ENCODE measurements at regions not wholly inside any gene's neighbourhood (a gene's known extent, or its start where the extent isn't known, plus 50 kb on each side); places are given as distances from the start of the nearest gene placed in this dataset.
A peak's percentile ranks its signal among the peaks of the same experiment; 100 is the strongest.
"Not testable (repeated sequence)": the region's sequence is repeated elsewhere in the genome, so short reads cannot be mapped to it uniquely, and the experiment has no call there.

DNA sequence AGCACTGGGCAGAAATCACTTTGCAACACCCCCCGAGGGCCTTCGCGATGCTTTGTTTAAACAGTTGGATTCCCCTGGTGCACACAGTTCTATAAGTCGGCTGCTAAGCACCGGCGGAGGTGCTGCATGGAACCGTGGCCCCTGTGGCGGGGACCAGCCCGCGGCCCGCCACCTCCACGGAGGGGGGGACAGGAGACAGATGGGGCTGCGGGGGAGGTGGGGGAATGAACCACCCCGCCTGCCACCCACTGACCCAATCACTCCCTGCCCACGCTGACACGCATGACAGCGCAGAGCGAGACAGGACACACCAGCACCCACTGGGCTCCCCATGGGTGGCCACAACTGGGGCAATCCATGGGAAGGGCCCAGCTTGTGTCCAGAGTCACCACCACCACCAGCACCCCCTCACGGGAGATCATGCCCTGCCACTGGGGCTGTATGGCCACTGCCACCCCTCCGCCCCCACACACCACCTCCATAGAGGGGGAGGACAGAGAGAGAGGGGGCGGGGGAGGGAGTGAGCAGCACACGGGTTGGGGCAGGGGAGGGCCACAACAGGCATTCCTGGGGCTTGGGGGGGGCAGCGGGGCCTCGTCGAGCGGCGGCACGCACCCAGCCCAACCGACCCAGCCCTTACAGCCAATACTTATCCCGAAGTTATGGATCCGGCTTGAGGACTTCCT is 118.3 kb upstream of the ANKRD30BL start:
- H3K4me1 Mint-ChIP-seq: no peaks in the 10 kb centered on the region
- H3K27ac Mint-ChIP-seq: no peak overlapping the region
- ChIA-PET POLR2A (no interaction called here), CTCF (no interaction called here)
- H3K36me3 Mint-ChIP-seq (ENCODE audit: low read depth): no peaks in the 10 kb centered on the region
- no peak for DNase-seq
- peaks cover 19% of the 10 kb centered on the region for H3K9me3 Mint-ChIP-seq
- H3K4me3 Mint-ChIP-seq: no peak overlapping the region
- no peaks in the 10 kb centered on the region for H3K27me3 Mint-ChIP-seq

DNA sequence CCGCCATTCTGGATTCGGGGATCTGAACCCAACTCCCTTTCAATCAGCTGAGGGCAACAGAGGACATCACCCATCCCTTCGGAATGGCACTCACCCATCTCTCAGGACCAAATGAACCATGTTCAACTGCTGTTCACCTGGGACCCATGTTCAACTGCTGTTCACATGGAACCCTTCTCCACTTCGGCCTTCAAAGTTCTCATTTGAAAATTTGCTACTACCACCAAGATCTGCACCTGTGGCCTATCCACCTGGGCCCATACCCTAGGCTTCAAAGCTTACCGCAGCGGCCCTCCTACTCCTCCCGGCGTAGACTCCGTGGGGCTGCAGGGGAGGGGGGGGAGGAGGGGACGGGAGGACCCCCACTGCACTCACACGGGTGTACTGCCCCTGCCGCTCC is 119.2 kb upstream of the ANKRD30BL start:
- Mint-ChIP-seq H3K27ac (no peak overlapping the region), H3K27me3 (no peaks in the 10 kb centered on the region), H3K4me3 (no peak overlapping the region), H3K4me1 (no peaks in the 10 kb centered on the region), H3K9me3 (peaks cover 19% of the 10 kb centered on the region), H3K36me3 (ENCODE audit: low read depth) (no peaks in the 10 kb centered on the region)
- POLR2A ChIA-PET: no interaction called here
- CTCF ChIA-PET: no interaction called here
- DNase-seq: no peak

DNA sequence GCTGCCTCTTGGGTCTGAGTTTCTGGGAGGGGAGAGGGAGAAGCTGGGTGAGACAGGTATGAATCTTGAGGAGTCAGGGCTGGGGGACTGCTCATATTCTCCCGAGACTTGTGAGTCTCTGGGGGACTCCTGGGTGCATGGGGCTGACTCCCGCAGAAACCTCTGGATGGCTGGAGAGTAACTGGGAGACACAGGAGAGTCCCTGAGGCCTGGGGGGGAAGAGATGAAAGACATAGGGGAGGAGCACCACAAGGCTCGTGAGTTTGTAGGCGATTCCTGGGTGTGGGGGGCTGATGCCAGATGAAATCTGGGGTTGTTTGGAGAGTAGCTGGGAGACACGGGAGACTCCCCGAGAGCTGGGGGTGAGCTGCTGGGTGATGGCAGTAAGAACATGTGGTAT is 120.4 kb upstream of the ANKRD30BL start:
- H3K4me1 Mint-ChIP-seq; DNase-seq; H3K36me3 Mint-ChIP-seq (ENCODE audit: low read depth); H3K27me3 Mint-ChIP-seq; POLR2A ChIA-PET; H3K4me3 Mint-ChIP-seq; H3K27ac Mint-ChIP-seq; CTCF ChIA-PET: not testable (repeated sequence)
- H3K9me3 Mint-ChIP-seq: peaks cover 12% of the 10 kb centered on the region

- Mint-ChIP-seq H3K36me3 (ENCODE audit: low read depth) (no peaks in the 10 kb centered on the region), H3K27me3 (no peaks in the 10 kb centered on the region), H3K4me3 (no peak overlapping the region), H3K9me3 (peaks cover 11% of the 10 kb centered on the region), H3K4me1 (no peaks in the 10 kb centered on the region), H3K27ac (no peak overlapping the region)
- no peak for DNase-seq
- CTCF ChIA-PET: no interaction called here
- POLR2A ChIA-PET: no interaction called here
Observed at GRCh38 chr2:132282911-132283310, 121.2 kb upstream of the ANKRD30BL start.

DNA sequence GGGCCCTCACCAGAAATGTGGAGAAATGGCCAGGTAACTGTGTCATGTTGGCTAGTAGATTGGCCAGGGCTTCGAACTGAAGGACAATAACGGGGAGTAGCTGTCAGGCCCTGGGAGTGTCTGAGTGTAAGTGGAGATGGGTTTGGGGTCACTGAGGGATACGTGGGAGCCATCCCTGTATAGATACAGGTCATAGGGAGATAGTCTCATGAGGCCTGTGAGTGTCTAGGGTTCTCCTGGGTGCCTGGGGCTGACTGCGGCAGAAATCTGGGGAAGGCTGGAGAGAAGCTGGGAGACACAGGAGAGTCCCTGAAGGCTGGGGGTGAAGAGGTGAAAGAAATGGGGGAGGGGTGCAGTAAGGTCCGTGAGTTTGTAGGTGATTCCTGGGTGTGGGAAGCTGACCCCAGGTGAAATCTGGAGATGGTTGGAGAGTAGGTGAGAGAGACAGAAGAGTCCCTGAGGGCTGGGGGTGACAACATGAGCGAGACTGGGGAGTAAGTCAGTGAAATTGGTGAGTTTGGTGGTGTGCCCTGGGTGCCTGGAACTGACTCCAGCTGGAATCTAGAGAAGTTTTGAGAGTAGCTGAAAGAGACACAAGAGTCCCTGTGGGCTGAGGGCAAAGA is 124.6 kb upstream of the ANKRD30BL start:
- H3K9me3 Mint-ChIP-seq; H3K27me3 Mint-ChIP-seq; H3K27ac Mint-ChIP-seq; CTCF ChIA-PET; H3K4me1 Mint-ChIP-seq; POLR2A ChIA-PET; DNase-seq; H3K36me3 Mint-ChIP-seq (ENCODE audit: low read depth); H3K4me3 Mint-ChIP-seq: not testable (repeated sequence)

DNA sequence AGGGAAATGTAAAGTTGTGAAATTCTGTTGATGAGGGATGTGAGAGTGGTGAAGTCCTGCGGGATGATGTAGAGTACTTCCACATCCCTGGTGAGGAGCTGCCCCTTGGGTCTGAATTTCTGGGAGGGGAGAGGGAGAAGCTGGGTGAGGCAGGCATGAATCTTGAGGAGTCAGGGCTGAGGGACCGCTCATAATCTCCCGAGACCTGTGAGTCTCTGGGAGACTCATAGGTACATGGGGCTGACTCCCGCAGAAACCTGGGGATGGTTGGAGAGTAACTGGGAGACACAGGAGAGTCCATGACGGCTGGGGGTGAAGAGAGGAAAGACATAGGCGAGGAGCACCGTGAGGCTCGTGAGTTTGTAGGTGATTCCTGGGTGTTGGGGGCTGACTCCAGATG is 126.2 kb upstream of the ANKRD30BL start:
- POLR2A ChIA-PET; H3K27ac Mint-ChIP-seq; H3K27me3 Mint-ChIP-seq; CTCF ChIA-PET; H3K36me3 Mint-ChIP-seq (ENCODE audit: low read depth); H3K4me1 Mint-ChIP-seq; H3K9me3 Mint-ChIP-seq; H3K4me3 Mint-ChIP-seq; DNase-seq: not testable (repeated sequence)

DNA sequence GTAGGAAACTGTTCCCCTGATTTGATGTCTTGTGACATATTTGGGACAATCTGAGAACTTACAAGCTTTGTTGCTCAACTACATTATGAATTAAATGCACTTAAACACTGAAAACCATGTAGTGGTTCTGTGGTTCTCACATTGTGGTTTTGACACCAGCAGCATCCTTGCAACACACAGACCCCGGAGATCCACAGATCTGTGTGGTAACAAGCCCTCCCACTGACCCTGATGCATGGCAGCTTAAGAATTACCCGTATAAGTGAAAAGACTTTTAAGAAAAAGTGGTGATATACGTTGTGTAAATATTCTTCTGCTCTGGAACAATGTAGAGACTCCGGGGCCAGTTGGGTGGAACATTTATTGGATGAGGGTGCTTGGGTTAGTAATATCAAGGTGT is 127.4 kb upstream of the ANKRD30BL start:
- H3K36me3 Mint-ChIP-seq (ENCODE audit: low read depth); POLR2A ChIA-PET; H3K27me3 Mint-ChIP-seq; H3K9me3 Mint-ChIP-seq; H3K27ac Mint-ChIP-seq; CTCF ChIA-PET; H3K4me3 Mint-ChIP-seq; DNase-seq; H3K4me1 Mint-ChIP-seq: not testable (repeated sequence)

DNA sequence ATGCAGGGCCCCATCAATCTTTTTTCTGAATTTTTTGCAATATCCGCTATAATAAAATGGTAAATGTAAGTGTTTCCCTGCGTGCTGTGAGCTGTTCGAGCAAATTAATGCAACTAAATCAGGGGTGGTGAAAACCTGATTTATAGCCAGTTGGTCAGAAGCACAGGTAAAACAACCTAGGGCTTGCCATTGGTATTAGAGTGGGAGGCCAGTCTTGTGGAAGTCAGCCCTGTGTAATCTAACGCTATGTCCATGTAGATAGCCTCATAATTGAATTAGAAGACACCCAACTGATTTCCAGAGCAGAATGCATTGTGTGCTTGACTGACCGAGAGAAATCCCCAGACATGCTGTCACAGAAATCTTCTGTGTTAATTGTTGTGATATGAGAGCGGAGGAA is 126.8 kb upstream of the GPR39 start:
- H3K27ac Mint-ChIP-seq; H3K9me3 Mint-ChIP-seq; POLR2A ChIA-PET; H3K4me3 Mint-ChIP-seq; CTCF ChIA-PET; H3K27me3 Mint-ChIP-seq; H3K4me1 Mint-ChIP-seq; DNase-seq; H3K36me3 Mint-ChIP-seq (ENCODE audit: low read depth): not testable (repeated sequence)

- Mint-ChIP-seq H3K27ac (peak overlapping the region; percentile 94), H3K27me3 (peaks cover 12% of the 10 kb centered on the region), H3K4me3 (peak overlapping the region; percentile 76)
- H3K9me3 Mint-ChIP-seq; H3K36me3 Mint-ChIP-seq (ENCODE audit: low read depth); CTCF ChIA-PET; POLR2A ChIA-PET; DNase-seq; H3K4me1 Mint-ChIP-seq: not testable (repeated sequence)
Observed at GRCh38 chr2:132300592-132301378, 115.8 kb upstream of the GPR39 start.

- H3K4me3 Mint-ChIP-seq; H3K27me3 Mint-ChIP-seq; DNase-seq; H3K4me1 Mint-ChIP-seq; POLR2A ChIA-PET; H3K9me3 Mint-ChIP-seq; H3K36me3 Mint-ChIP-seq (ENCODE audit: low read depth); CTCF ChIA-PET; H3K27ac Mint-ChIP-seq: not testable (repeated sequence)
Observed at GRCh38 chr2:132304661-132305380, 111.8 kb upstream of the GPR39 start.

DNA sequence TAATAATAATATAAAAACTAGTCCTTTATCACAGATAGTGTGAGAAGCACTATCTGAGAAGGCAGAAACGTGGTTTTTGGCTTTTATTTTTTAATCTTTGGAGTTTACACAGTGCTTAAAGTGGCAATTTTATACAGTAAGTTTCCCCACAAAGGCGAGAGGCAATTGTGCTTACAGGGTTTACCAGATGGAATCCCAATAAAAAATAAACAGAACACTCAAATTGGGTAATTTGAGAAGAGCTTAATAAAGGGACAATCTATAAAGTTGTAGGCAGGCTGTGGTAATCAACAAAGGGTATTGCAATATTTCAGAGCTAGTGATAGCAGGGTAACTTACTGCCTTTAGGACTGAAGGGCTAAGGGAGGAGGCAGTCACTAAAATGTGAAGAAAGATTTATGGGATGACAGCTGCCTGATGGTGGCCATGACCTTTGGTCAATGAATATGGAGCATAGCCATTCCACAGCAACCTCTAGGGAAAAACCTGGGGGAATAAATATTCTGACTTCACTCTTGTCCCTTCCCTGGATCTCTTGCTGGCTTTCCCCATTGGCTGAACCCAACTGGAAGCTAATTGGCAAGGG is 108.9 kb upstream of the GPR39 start:
- H3K4me3 Mint-ChIP-seq; H3K36me3 Mint-ChIP-seq (ENCODE audit: low read depth); DNase-seq; H3K27ac Mint-ChIP-seq; H3K9me3 Mint-ChIP-seq; H3K4me1 Mint-ChIP-seq; POLR2A ChIA-PET; CTCF ChIA-PET: not testable (repeated sequence)
- H3K27me3 Mint-ChIP-seq: peaks cover 13% of the 10 kb centered on the region

DNA sequence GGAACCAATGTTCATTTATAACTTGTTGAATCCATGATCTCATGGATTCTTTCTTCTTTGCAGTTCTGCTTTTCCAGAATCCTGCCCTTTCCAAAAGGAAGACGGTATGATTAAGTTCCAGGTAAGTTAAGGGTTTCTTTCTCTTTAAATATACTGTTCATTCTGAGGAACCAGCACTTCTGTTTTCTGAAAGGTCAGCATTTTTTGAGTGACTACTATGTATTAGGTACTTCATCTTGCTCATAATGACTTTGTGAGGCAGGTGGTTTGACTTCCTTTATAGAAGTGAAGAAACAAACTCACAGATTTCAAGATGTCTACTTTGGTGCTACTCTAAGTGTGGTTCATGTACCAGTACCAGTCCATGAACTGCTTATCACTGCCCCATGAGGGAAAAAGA is 107.4 kb upstream of the GPR39 start:
- H3K27ac Mint-ChIP-seq, CTCF ChIA-PET: not testable (repeated sequence)

GRCh38 chr2:132315546-132315945 is 101.1 kb upstream of the GPR39 start:
- DNase-seq; H3K27ac Mint-ChIP-seq; POLR2A ChIA-PET; H3K36me3 Mint-ChIP-seq (ENCODE audit: low read depth); H3K4me1 Mint-ChIP-seq; H3K9me3 Mint-ChIP-seq; H3K4me3 Mint-ChIP-seq; H3K27me3 Mint-ChIP-seq; CTCF ChIA-PET: not testable (repeated sequence)

More for the DNA sequence above, 107.4 kb upstream of the GPR39 start:
- POLR2A ChIA-PET; H3K9me3 Mint-ChIP-seq; H3K4me3 Mint-ChIP-seq; H3K36me3 Mint-ChIP-seq (ENCODE audit: low read depth); H3K4me1 Mint-ChIP-seq; DNase-seq: not testable (repeated sequence)
- peaks cover 13% of the 10 kb centered on the region for H3K27me3 Mint-ChIP-seq
